PC-3 (cell line): ENCODE measurements at regions not wholly inside any gene's neighbourhood (a gene's known extent, or its start where the extent isn't known, plus 50 kb on each side); places are given as distances from the start of the nearest gene placed in this dataset.

ENCODE experiments used
- ATAC-seq: fragments of 200-7000 bp; cut with Tn5 transposase; 2 replicates; pipeline ENCODE4 v1.9.1; 2020; ENCODE audit warnings: mild to moderate bottlenecking, moderate library complexity
- BruUV-seq: library from RNA; stranded (reverse); fragments of 400-500 nt; replicated peaks from 2 replicates; lab custom pipeline; 2021; lab: Mats Ljungman, UMichigan
- CTCF ChIA-PET: fragments of 300-600 bp; sonication (Branson Sonifier 250); formaldehyde crosslinking; loops from one replicate; lab custom pipeline; 2022; ENCODE audit warnings: antibody characterized with exemption; lab: Charles Lee
- POLR2A ChIA-PET: fragments of 300-600 bp; sonication (Branson Sonifier 250); formaldehyde crosslinking; loops from one replicate; lab custom pipeline; 2022; ENCODE audit warnings: antibody characterized with exemption; ENCODE audit not compliant: unreplicated experiment; lab: Charles Lee
- DNase-seq: peaks from one replicate; pipeline ENCODE4 v3.0.0-alpha.2; 2015
- H2AFZ ChIP-seq: fragments of 300-600 bp; sonication (generic); 2 replicates; pipeline ENCODE4 v1.6.0; 2016; ENCODE audit warnings: antibody characterized with exemption, low read length
- H3F3A ChIP-seq: fragments of 300-600 bp; sonication (generic); one replicate; pipeline ENCODE4 v1.6.0; 2017; ENCODE audit warnings: antibody characterized with exemption, low read length, control low read depth, mild to moderate bottlenecking; ENCODE audit not compliant: unreplicated experiment
- H3K27ac ChIP-seq: fragments of 300-600 bp; sonication (generic); 2 replicates; pipeline ENCODE4 v1.5.1; 2016; ENCODE audit warnings: mild to moderate bottlenecking, low read length
- H3K27me3 ChIP-seq: fragments of 300-600 bp; sonication (generic); 2 replicates; pipeline ENCODE4 v1.6.1; 2016; ENCODE audit warnings: low read length, mixed read lengths
- H3K36me3 ChIP-seq: fragments of 300-600 bp; sonication (generic); 2 replicates; pipeline ENCODE4 v1.6.1; 2016; ENCODE audit warnings: low read depth, mixed run types, low read length, mixed read lengths
- H3K4me1 ChIP-seq: fragments of 300-600 bp; sonication (generic); 2 replicates; pipeline ENCODE4 v1.5.1; 2016; ENCODE audit warnings: low read length; ENCODE audit not compliant: insufficient read depth
- H3K4me2 ChIP-seq: fragments of 300-600 bp; sonication (generic); 2 replicates; pipeline ENCODE4 v1.6.0; 2016; ENCODE audit warnings: low read length
- H3K4me3 ChIP-seq: fragments of 300-600 bp; sonication (generic); 2 replicates; pipeline ENCODE4 v1.5.1; 2016; ENCODE audit warnings: mild to moderate bottlenecking, low read length, mixed read lengths
- H3K79me2 ChIP-seq: fragments of 300-600 bp; sonication (generic); 2 replicates; pipeline ENCODE4 v1.6.1; 2017; ENCODE audit warnings: low read length, mixed read lengths
- H3K9ac ChIP-seq: fragments of 300-600 bp; sonication (generic); 2 replicates; pipeline ENCODE4 v1.6.0; 2016; ENCODE audit warnings: mild to moderate bottlenecking, low read length
- H3K9me2 ChIP-seq: fragments of 300-600 bp; sonication (generic); replicated peaks from 2 replicates; pipeline ENCODE4 v1.6.1; 2016; ENCODE audit warnings: mixed run types, low read length, mixed read lengths
- H3K9me3 ChIP-seq: fragments of 300-600 bp; sonication (generic); 2 replicates; pipeline ENCODE4 v1.6.1; 2016; ENCODE audit warnings: low read length, mixed read lengths
- H4K20me1 ChIP-seq: fragments of 300-600 bp; sonication (generic); 2 replicates; pipeline ENCODE4 v1.6.1; 2016; ENCODE audit warnings: low read length, mixed read lengths
- EZH2 ChIP-seq: fragments of 300-600 bp; sonication (generic); IDR thresholded peaks from one replicate; pipeline ENCODE4 v1.6.1; 2017; ENCODE audit warnings: antibody characterized with exemption, mild to moderate bottlenecking, low read length; ENCODE audit not compliant: unreplicated experiment
- EZH2phosphoT487 ChIP-seq: fragments of 300-600 bp; sonication (generic); IDR thresholded peaks from 2 replicates; pipeline ENCODE4 v1.6.1; 2018; ENCODE audit warnings: mild to moderate bottlenecking, antibody characterized with exemption, low read length, borderline replicate concordance
- intact Hi-C: fragments of 100-400 bp; cut with micrococcal nuclease; formaldehyde crosslinking; loops from 2 replicates; pipeline ENCODE4 v1.9.0; 2023
- TF ChIP-seq, protein P1 (sequence below): fragments of 300-600 bp; sonication (generic); conservative IDR thresholded peaks from 2 replicates; pipeline ENCODE4 v1.5.1; 2017; ENCODE audit warnings: antibody characterized with exemption, low read depth, mild to moderate bottlenecking, low read length

DNA sequence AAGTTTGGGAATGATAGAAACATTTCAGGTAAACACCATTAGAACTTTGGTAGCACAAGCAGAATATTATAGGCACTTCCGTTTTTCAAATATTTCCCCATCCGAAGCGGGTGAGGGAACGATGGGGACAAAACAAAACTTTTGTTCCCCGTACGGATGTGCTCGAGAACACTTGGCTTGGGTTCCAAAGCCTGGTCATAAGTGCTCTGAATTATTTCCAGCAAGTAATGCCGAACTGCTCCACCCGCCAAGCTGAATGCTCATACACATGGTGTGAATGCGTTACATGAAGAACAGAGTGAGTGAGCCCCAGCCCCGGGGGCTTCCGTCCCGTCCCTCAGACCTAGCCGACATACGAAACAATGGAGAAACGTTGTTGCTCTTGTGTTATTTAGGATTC lies 438.2 kb upstream of the ARRDC4 start:
- H4K20me1 ChIP-seq, result no peaks in the 10 kb centered on the region
- no TSS peak for BruUV-seq
- ChIA-PET POLR2A (no interaction called here), CTCF (no interaction called here)
- ATAC-seq, result no peak
- H3K4me1 ChIP-seq, result no peaks in the 10 kb centered on the region
- no peaks in the 10 kb centered on the region for H3K9me3 ChIP-seq
- no peak overlapping the region for H3K9ac ChIP-seq
- DNase-seq, result no peak
- no peaks in the 10 kb centered on the region for H3K9me2 ChIP-seq
- peaks cover 24% of the 10 kb centered on the region for H3K27me3 ChIP-seq
- TF ChIP-seq EZH2phosphoT487 (no peak), EZH2 (no peak)
- TF ChIP-seq, protein P1, sequence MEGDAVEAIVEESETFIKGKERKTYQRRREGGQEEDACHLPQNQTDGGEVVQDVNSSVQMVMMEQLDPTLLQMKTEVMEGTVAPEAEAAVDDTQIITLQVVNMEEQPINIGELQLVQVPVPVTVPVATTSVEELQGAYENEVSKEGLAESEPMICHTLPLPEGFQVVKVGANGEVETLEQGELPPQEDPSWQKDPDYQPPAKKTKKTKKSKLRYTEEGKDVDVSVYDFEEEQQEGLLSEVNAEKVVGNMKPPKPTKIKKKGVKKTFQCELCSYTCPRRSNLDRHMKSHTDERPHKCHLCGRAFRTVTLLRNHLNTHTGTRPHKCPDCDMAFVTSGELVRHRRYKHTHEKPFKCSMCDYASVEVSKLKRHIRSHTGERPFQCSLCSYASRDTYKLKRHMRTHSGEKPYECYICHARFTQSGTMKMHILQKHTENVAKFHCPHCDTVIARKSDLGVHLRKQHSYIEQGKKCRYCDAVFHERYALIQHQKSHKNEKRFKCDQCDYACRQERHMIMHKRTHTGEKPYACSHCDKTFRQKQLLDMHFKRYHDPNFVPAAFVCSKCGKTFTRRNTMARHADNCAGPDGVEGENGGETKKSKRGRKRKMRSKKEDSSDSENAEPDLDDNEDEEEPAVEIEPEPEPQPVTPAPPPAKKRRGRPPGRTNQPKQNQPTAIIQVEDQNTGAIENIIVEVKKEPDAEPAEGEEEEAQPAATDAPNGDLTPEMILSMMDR, result no peak
- no peaks in the 10 kb centered on the region for H3F3A ChIP-seq
- no peak overlapping the region for H3K27ac ChIP-seq
- intact Hi-C loops, result no loop called here
- no peak overlapping the region for H2AFZ ChIP-seq
- H3K79me2 ChIP-seq, result no peaks in the 10 kb centered on the region
- H3K4me3 ChIP-seq, result no peak overlapping the region
- H3K36me3 ChIP-seq, result no peaks in the 10 kb centered on the region
- no peak overlapping the region for H3K4me2 ChIP-seq

GRCh38 chr15:97525809-97526208 lies 434.7 kb upstream of the ARRDC4 start:
- no peak overlapping the region for H3K27ac ChIP-seq
- no peak for DNase-seq
- no peak overlapping the region for H2AFZ ChIP-seq
- H3K79me2 ChIP-seq, result no peaks in the 10 kb centered on the region
- BruUV-seq, result no TSS peak
- peaks cover 29% of the 10 kb centered on the region for H3K27me3 ChIP-seq
- no peak for ATAC-seq
- H3F3A ChIP-seq, result no peaks in the 10 kb centered on the region
- H3K9me2 ChIP-seq, result no peaks in the 10 kb centered on the region
- CTCF ChIA-PET, result no interaction called here
- TF ChIP-seq, protein P1, result no peak
- TF ChIP-seq EZH2 (no peak), EZH2phosphoT487 (no peak)
- H4K20me1 ChIP-seq, result no peaks in the 10 kb centered on the region
- no peaks in the 10 kb centered on the region for H3K36me3 ChIP-seq
- H3K4me3 ChIP-seq, result no peak overlapping the region
- H3K9me3 ChIP-seq, result no peaks in the 10 kb centered on the region
- intact Hi-C loops, result no loop called here
- POLR2A ChIA-PET, result no interaction called here
- H3K4me2 ChIP-seq, result no peak overlapping the region
- no peak overlapping the region for H3K9ac ChIP-seq
- H3K4me1 ChIP-seq, result no peaks in the 10 kb centered on the region

GRCh38 chr15:97528238-97528637 lies 432.3 kb upstream of the ARRDC4 start:
- no peaks in the 10 kb centered on the region for H3K9me2 ChIP-seq
- intact Hi-C loops, result no loop called here
- TF ChIP-seq, protein P1, result no peak
- TF ChIP-seq EZH2 (no peak), EZH2phosphoT487 (no peak)
- no peaks in the 10 kb centered on the region for H3F3A ChIP-seq
- no peak overlapping the region for H3K4me3 ChIP-seq
- CTCF ChIA-PET, result no interaction called here
- POLR2A ChIA-PET, result no interaction called here
- H3K9me3 ChIP-seq, result no peaks in the 10 kb centered on the region
- no TSS peak for BruUV-seq
- H3K4me1 ChIP-seq, result no peaks in the 10 kb centered on the region
- no peaks in the 10 kb centered on the region for H3K36me3 ChIP-seq
- H2AFZ ChIP-seq, result no peak overlapping the region
- H4K20me1 ChIP-seq, result no peaks in the 10 kb centered on the region
- peaks cover 8% of the 10 kb centered on the region; the same call in 1 of the 2 replicates for H3K27me3 ChIP-seq
- H3K9ac ChIP-seq, result no peak overlapping the region
- H3K4me2 ChIP-seq, result no peak overlapping the region
- H3K79me2 ChIP-seq, result no peaks in the 10 kb centered on the region
- no peak overlapping the region for H3K27ac ChIP-seq
- ATAC-seq (no peak), DNase-seq (no peak)
